SK-N-SH treated with all-trans-retinoic acid at 6 μM for 48 hours (cell line): ENCODE measurements at regions not wholly inside any gene's neighbourhood (a gene's known extent, or its start where the extent isn't known, plus 50 kb on each side); places are given as distances from the start of the nearest gene placed in this dataset.

Source experiments
- ARNTL ChIP-seq: fragments of 450-650 bp; formaldehyde crosslinking; IDR thresholded peaks from 2 replicates; pipeline ENCODE4 v1.5.0; 2020; ENCODE audit warnings: low read depth, mild to moderate bottlenecking, moderate library complexity, borderline replicate concordance
- BACH2 ChIP-seq: fragments of 250-450 bp; sonication (Bioruptor Pico); IDR thresholded peaks from 2 replicates; pipeline ENCODE4 v1.9.0; 2021; ENCODE audit warnings: mild to moderate bottlenecking, borderline replicate concordance
- CSDC2 ChIP-seq: fragments of 250-450 bp; sonication (Bioruptor Pico); IDR thresholded peaks from 2 replicates; pipeline ENCODE4 v1.5.0; 2020; ENCODE audit warnings: mild to moderate bottlenecking, moderate library complexity
- GLIS3 ChIP-seq: fragments of 250-450 bp; sonication (Bioruptor Pico); IDR thresholded peaks from 2 replicates; pipeline ENCODE4 v1.5.0; 2020; ENCODE audit warnings: mild to moderate bottlenecking, moderate library complexity
- RARB ChIP-seq: fragments of 250-450 bp; sonication (Bioruptor Pico); IDR thresholded peaks from 2 replicates; pipeline ENCODE4 v1.8.0; 2021; ENCODE audit warnings: mild to moderate bottlenecking, moderate library complexity
- SNAI2 ChIP-seq: fragments of 250-450 bp; sonication (Bioruptor Pico); IDR thresholded peaks from 2 replicates; pipeline ENCODE4 v1.5.0; 2020; ENCODE audit warnings: mild to moderate bottlenecking, moderate library complexity
- TCF4 ChIP-seq: fragments of 250-450 bp; sonication (Bioruptor Pico); IDR thresholded peaks from 2 replicates; pipeline ENCODE4 v1.8.0; 2021; ENCODE audit warnings: mild to moderate bottlenecking, moderate library complexity, borderline replicate concordance
- TOX ChIP-seq: fragments of 250-450 bp; sonication (Bioruptor Pico); IDR thresholded peaks from 2 replicates; pipeline ENCODE4 v1.8.0; 2021; ENCODE audit warnings: mild to moderate bottlenecking, moderate library complexity, borderline replicate concordance
- ZNF70 ChIP-seq: fragments of 450-650 bp; formaldehyde crosslinking; IDR thresholded peaks from 2 replicates; pipeline ENCODE4 v1.5.0; 2020; ENCODE audit warnings: mild to moderate bottlenecking, moderate library complexity
- ZNF8 ChIP-seq: fragments of 450-650 bp; formaldehyde crosslinking; IDR thresholded peaks from 2 replicates; pipeline ENCODE4 v1.5.0; 2020; ENCODE audit warnings: mild to moderate bottlenecking, moderate library complexity
- TF ChIP-seq, protein P1 (sequence below): fragments of 250-450 bp; sonication (Bioruptor Pico); IDR thresholded peaks from 2 replicates; pipeline ENCODE4 v1.5.1; 2020; ENCODE audit warnings: low read depth, mild to moderate bottlenecking, moderate library complexity

DNA sequence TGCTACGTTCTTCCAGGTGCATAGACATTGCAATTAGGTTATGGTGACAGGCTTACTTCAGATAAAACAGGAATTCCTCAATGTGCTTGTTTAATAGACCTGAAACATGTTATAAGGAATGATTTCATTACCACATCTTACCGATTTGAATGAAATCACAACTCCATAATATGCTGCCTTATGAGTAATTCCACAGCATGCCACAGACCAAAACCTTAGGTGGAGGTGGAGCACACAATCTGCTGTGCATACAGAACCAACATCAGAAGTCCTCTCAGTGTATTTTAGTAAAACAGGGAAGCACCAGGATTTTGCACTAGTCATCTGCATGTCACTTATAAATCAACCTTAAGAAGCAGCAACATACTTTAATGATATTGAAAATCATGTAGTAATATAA is 148.9 kb upstream of the TSHZ2 start:
- TF ChIP-seq SNAI2 (CRISPR knock-in tag) (no peak), ARNTL (no peak), TOX (CRISPR knock-in tag) (no peak), CSDC2 (CRISPR knock-in tag) (no peak), ZNF8 (CRISPR knock-in tag) (no peak), RARB (CRISPR knock-in tag) (no peak), ZNF70 (CRISPR knock-in tag) (no peak), GLIS3 (CRISPR knock-in tag) (no peak), TCF4 (CRISPR knock-in tag) (no peak), BACH2 (no peak)
- TF ChIP-seq, protein P1, sequence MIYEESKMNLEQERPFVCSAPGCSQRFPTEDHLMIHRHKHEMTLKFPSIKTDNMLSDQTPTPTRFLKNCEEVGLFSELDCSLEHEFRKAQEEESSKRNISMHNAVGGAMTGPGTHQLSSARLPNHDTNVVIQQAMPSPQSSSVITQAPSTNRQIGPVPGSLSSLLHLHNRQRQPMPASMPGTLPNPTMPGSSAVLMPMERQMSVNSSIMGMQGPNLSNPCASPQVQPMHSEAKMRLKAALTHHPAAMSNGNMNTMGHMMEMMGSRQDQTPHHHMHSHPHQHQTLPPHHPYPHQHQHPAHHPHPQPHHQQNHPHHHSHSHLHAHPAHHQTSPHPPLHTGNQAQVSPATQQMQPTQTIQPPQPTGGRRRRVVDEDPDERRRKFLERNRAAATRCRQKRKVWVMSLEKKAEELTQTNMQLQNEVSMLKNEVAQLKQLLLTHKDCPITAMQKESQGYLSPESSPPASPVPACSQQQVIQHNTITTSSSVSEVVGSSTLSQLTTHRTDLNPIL = no peak
